ENCODE measurements at regions not wholly inside any gene's neighbourhood (a gene's known extent, or its start where the extent isn't known, plus 50 kb on each side); places are given as distances from the start of the nearest gene placed in this dataset.

DNA sequence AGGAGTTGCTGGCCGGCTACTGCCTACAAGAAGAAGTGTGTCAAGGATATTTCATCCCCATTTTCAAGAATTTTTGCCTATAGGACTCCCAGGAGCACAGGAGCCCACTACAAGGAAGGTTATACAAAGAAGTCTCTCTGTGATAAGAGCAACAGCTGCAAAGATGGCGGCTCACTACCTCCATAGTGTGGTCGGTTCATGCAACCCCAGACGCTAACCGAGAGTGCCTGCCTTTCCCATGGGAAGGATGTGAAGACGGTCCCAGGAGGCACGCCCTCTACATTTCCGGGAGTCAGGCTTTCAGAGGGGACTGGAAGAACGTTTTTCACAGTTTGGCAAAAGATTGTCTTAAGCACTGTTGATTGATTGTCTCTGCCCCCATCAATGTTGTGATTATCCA lies 816.3 kb downstream of the QKI start:
- Histone ChIP-seq H2AFZ (no peak overlapping the region), H3K4me2 (no peak overlapping the region), H3K9me3 (ENCODE audit: low read depth) (no peaks in the 10 kb centered on the region), H3K4me1 (ENCODE audit: insufficient read depth) (no peaks in the 10 kb centered on the region), H4K20me1 (ENCODE audit: insufficient read depth, poor library complexity, severe bottlenecking) (no peaks in the 10 kb centered on the region), H3K79me2 (no peaks in the 10 kb centered on the region), H3K9me2 (replicated peaks; ENCODE audit: insufficient read depth) (no peaks in the 10 kb centered on the region), H3K27ac (no peak overlapping the region), H3K36me3 (replicated peaks; ENCODE audit: insufficient read depth, low read depth) (no peaks in the 10 kb centered on the region), H3K27me3 (no peaks in the 10 kb centered on the region), H3K4me3 (no peak overlapping the region)
- WGBS (ENCODE audit: low lambda C conversion rate, missing lambda C conversion rate) = 93% methylated on average over 9 of the region's 9 CpGs
- TF ChIP-seq EZH2phosphoT487 (IDR thresholded peaks at IDR 0.05; ENCODE audit: low read depth, severe bottlenecking, unreplicated experiment) (no peak), EZH2 (IDR thresholded peaks at IDR 0.05; ENCODE audit: borderline replicate concordance) (no peak)
- TF ChIP-seq, protein P1, sequence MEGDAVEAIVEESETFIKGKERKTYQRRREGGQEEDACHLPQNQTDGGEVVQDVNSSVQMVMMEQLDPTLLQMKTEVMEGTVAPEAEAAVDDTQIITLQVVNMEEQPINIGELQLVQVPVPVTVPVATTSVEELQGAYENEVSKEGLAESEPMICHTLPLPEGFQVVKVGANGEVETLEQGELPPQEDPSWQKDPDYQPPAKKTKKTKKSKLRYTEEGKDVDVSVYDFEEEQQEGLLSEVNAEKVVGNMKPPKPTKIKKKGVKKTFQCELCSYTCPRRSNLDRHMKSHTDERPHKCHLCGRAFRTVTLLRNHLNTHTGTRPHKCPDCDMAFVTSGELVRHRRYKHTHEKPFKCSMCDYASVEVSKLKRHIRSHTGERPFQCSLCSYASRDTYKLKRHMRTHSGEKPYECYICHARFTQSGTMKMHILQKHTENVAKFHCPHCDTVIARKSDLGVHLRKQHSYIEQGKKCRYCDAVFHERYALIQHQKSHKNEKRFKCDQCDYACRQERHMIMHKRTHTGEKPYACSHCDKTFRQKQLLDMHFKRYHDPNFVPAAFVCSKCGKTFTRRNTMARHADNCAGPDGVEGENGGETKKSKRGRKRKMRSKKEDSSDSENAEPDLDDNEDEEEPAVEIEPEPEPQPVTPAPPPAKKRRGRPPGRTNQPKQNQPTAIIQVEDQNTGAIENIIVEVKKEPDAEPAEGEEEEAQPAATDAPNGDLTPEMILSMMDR (IDR thresholded peaks at IDR 0.05; ENCODE audit: poor library complexity) = no peak
- DNase-seq (ENCODE audit: low spot score) = no peak

- no peak for DNase-seq (ENCODE audit: low spot score)
- TF ChIP-seq, protein P1 (IDR thresholded peaks at IDR 0.05; ENCODE audit: poor library complexity) = no peak
- TF ChIP-seq EZH2 (IDR thresholded peaks at IDR 0.05; ENCODE audit: borderline replicate concordance) (no peak), EZH2phosphoT487 (IDR thresholded peaks at IDR 0.05; ENCODE audit: low read depth, severe bottlenecking, unreplicated experiment) (no peak)
- Histone ChIP-seq H2AFZ (no peak overlapping the region), H3K4me2 (no peak overlapping the region), H4K20me1 (ENCODE audit: insufficient read depth, poor library complexity, severe bottlenecking) (no peaks in the 10 kb centered on the region), H3K27me3 (no peaks in the 10 kb centered on the region), H3K79me2 (no peaks in the 10 kb centered on the region), H3K4me1 (ENCODE audit: insufficient read depth) (no peaks in the 10 kb centered on the region), H3K27ac (no peak overlapping the region), H3K9me2 (replicated peaks; ENCODE audit: insufficient read depth) (no peaks in the 10 kb centered on the region), H3K9me3 (ENCODE audit: low read depth) (no peaks in the 10 kb centered on the region), H3K4me3 (no peak overlapping the region), H3K36me3 (replicated peaks; ENCODE audit: insufficient read depth, low read depth) (no peaks in the 10 kb centered on the region)
- WGBS (ENCODE audit: low lambda C conversion rate, missing lambda C conversion rate) = 93% methylated on average over 6 of the region's 6 CpGs
Observed at GRCh38 chr6:164230259-164230658, 815.7 kb downstream of the QKI start.

DNA sequence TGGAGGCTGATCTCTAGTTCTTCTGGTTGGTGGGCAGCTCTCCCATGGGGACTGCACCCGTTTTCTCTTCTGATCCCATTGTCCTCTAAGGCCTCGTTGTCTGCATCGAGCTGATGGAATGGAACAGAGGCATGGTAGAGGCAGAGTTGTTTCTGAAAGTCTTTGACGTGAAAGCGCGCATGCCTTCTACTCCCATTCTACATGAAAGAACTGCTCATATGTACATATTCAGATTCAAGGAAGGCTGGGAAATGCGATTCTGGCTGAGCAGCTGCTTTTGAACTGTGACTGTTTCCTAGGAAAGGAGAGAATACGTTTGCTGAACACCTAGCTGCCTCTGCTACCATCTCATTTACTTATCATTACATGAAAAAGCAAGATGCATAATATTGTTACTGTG lies 815.2 kb downstream of the QKI start:
- no peak for DNase-seq (ENCODE audit: low spot score)
- no peaks in the 10 kb centered on the region for H3K9me2 ChIP-seq (replicated peaks; ENCODE audit: insufficient read depth)
- no peak overlapping the region for H2AFZ ChIP-seq
- TF ChIP-seq EZH2 (IDR thresholded peaks at IDR 0.05; ENCODE audit: borderline replicate concordance) (no peak), EZH2phosphoT487 (IDR thresholded peaks at IDR 0.05; ENCODE audit: low read depth, severe bottlenecking, unreplicated experiment) (no peak)
- TF ChIP-seq, protein P1 (IDR thresholded peaks at IDR 0.05; ENCODE audit: poor library complexity) = no peak
- H3K36me3 ChIP-seq (replicated peaks; ENCODE audit: insufficient read depth, low read depth) = no peaks in the 10 kb centered on the region
- H3K27me3 ChIP-seq = no peaks in the 10 kb centered on the region
- H3K4me1 ChIP-seq (ENCODE audit: insufficient read depth) = no peaks in the 10 kb centered on the region
- H3K27ac ChIP-seq = no peak overlapping the region
- no peak overlapping the region for H3K4me2 ChIP-seq
- 87% methylated on average over 8 of the region's 8 CpGs for WGBS (ENCODE audit: low lambda C conversion rate, missing lambda C conversion rate)
- H3K4me3 ChIP-seq = no peak overlapping the region
- no peaks in the 10 kb centered on the region for H3K79me2 ChIP-seq
- H3K9me3 ChIP-seq (ENCODE audit: low read depth) = no peaks in the 10 kb centered on the region
- H4K20me1 ChIP-seq (ENCODE audit: insufficient read depth, poor library complexity, severe bottlenecking) = no peaks in the 10 kb centered on the region
